Esophagus squamous epithelium (tissue), 4 donors: ENCODE measurements at regions not wholly inside any gene's neighbourhood (a gene's known extent, or its start where the extent isn't known, plus 50 kb on each side); places are given as distances from the start of the nearest gene placed in this dataset.
"Not testable (repeated sequence)": the region's sequence is repeated elsewhere in the genome, so short reads cannot be mapped to it uniquely, and the experiment has no call there.

Experiments used
- POLR2A ChIP-seq, 4 donors: fragments of 450-650 bp; IDR thresholded peaks; one replicate each; pipeline ENCODE4 v1.6.1; 2017; ENCODE audit warnings: antibody characterized with exemption in 4 of 4, mild to moderate bottlenecking in 4 of 4, moderate library complexity in 3 of 4
- TF ChIP-seq, protein P1 (sequence below), 6 experiments: fragments of 450-650 bp in 4 of 6; fragments of 200-600 bp in 2 of 6; sonication (generic) in 2 of 6; IDR thresholded peaks; one replicate each; pipeline ENCODE4 v1.5.1; 2016 to 2019; ENCODE audit warnings: antibody characterized with exemption in 6 of 6, mild to moderate bottlenecking in 4 of 6, moderate library complexity in 4 of 6

DNA sequence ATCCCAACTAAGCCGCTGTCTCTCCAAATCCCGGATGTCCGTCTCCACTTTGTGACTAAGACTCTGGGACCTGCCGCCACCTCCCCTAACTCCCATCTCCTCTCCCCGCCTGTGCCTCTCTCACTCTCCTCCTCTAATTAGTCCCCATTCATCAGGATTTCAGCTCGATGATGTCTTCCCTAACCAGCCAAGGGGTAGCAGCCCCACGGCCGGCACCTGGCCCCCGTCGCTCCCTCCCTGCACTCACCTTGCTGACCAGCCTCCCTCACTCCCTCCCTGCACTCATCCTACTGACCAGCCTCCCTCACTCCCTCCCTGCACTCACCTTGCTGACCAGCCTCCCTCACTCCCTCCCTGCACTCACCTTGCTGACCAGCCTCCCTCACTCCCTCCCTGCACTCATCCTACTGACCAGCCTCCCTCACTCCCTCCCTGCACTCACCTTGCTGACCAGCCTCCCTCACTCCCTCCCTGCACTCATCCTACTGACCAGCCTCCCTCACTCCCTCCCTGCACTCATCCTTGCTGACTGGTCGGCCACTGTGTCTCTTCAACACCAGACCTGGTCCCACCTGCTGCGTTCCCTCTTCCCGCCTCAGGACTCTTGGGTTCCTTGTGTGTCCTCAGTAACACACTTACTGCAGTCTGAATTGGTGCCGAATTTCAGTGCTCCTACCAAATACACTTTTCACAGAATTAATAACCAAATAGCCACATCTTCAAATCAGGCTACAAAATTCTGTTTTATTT is 179.3 kb upstream of the SALL3 start:
- TF ChIP-seq, protein P1, sequence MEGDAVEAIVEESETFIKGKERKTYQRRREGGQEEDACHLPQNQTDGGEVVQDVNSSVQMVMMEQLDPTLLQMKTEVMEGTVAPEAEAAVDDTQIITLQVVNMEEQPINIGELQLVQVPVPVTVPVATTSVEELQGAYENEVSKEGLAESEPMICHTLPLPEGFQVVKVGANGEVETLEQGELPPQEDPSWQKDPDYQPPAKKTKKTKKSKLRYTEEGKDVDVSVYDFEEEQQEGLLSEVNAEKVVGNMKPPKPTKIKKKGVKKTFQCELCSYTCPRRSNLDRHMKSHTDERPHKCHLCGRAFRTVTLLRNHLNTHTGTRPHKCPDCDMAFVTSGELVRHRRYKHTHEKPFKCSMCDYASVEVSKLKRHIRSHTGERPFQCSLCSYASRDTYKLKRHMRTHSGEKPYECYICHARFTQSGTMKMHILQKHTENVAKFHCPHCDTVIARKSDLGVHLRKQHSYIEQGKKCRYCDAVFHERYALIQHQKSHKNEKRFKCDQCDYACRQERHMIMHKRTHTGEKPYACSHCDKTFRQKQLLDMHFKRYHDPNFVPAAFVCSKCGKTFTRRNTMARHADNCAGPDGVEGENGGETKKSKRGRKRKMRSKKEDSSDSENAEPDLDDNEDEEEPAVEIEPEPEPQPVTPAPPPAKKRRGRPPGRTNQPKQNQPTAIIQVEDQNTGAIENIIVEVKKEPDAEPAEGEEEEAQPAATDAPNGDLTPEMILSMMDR (IDR thresholded peaks at IDR 0.05): not testable (repeated sequence)
- not testable (repeated sequence) for TF ChIP-seq POLR2A (IDR thresholded peaks at IDR 0.05)
